WERI-Rb-1 (cell line): ENCODE measurements at regions not wholly inside any gene's neighbourhood (a gene's known extent, or its start where the extent isn't known, plus 50 kb on each side); places are given as distances from the start of the nearest gene placed in this dataset.

ENCODE experiments used
- DNase-seq: peaks from one replicate; pipeline ENCODE4 v3.0.0-alpha.2; 2020
- H3K27ac ChIP-seq: fragments of 250-450 bp; sonication (Bioruptor Pico); 2 replicates; pipeline ENCODE4 v1.5.1; 2020; ENCODE audit warnings: mild to moderate bottlenecking, moderate library complexity
- H3K27me3 ChIP-seq: fragments of 250-450 bp; sonication (Bioruptor Pico); 2 replicates; pipeline ENCODE4 v1.5.1; 2021; ENCODE audit warnings: mild to moderate bottlenecking, low read depth, moderate library complexity; ENCODE audit not compliant: insufficient read depth, severe bottlenecking
- H3K36me3 ChIP-seq: fragments of 250-450 bp; sonication (Bioruptor Pico); 2 replicates; pipeline ENCODE4 v1.5.1; 2020; ENCODE audit warnings: mild to moderate bottlenecking, moderate library complexity
- H3K4me3 ChIP-seq: 2 replicates; pipeline ENCODE4 v1.5.1; 2011; ENCODE audit warnings: low read depth, mild to moderate bottlenecking, control low read depth, low read length
- H3K9me3 ChIP-seq: fragments of 250-450 bp; sonication (Bioruptor Pico); 2 replicates; pipeline ENCODE4 v1.5.1; 2021; ENCODE audit warnings: mild to moderate bottlenecking, moderate library complexity; ENCODE audit not compliant: severe bottlenecking
- CTCF ChIP-seq: IDR thresholded peaks from 2 replicates; pipeline ENCODE4 v1.5.1; 2011; ENCODE audit warnings: low read depth, mild to moderate bottlenecking, control low read depth, inconsistent platforms, low read length

DNA sequence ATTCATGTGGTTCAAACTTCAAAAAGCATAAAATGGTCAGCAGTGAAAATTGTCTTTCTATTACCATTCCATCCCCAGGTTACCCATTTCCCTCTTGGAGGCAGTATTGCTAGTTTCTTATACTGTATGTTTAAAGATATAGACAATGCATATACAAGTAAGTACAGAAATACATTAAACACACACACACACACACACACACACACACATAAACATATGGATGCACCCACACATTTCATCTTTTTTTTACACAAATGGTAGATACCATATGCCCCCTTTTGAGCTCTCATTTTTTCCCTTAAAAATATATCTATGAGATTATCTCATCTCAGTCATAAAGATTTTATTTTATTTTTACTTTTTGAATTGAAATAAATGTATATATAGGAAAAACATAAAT, 79.7 kb downstream of the NEUROD6 start:
- Histone ChIP-seq H3K27me3 (no peaks in the 10 kb centered on the region), H3K4me3 (no peak overlapping the region), H3K36me3 (no peaks in the 10 kb centered on the region), H3K27ac (no peak overlapping the region), H3K9me3 (no peaks in the 10 kb centered on the region)
- no peak for TF ChIP-seq CTCF
- DNase-seq = no peak

DNA sequence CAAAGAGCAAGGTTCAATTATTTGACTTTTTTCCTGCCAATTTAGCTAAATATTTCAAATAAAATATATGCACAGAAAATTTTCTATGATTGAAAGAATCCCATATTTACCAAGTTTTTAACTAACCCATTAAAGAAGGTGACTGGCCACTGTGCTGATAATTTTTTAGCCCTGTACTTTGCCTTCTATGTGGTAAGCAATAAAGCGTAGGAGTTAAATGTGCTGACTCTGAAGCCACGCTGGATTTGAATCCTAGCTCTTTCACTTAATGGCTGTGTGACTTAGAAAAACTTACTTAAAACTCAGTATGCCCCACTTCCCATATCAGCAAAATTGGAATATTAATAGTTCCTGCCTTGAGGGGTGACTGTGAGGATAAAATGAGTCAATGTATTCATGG, 82.1 kb downstream of the NEUROD6 start:
- Histone ChIP-seq H3K36me3 (no peaks in the 10 kb centered on the region), H3K4me3 (no peak overlapping the region), H3K27me3 (peaks cover 3% of the 10 kb centered on the region), H3K9me3 (no peaks in the 10 kb centered on the region), H3K27ac (no peak overlapping the region)
- no peak for DNase-seq
- TF ChIP-seq CTCF = no peak

- TF ChIP-seq CTCF = no peak
- Histone ChIP-seq H3K4me3 (no peak overlapping the region), H3K36me3 (no peaks in the 10 kb centered on the region), H3K27me3 (peaks cover 3% of the 10 kb centered on the region), H3K27ac (no peak overlapping the region), H3K9me3 (no peaks in the 10 kb centered on the region)
- DNase-seq = no peak
Observed at GRCh38 chr7:31256506-31256905, 84.0 kb downstream of the NEUROD6 start.

DNA sequence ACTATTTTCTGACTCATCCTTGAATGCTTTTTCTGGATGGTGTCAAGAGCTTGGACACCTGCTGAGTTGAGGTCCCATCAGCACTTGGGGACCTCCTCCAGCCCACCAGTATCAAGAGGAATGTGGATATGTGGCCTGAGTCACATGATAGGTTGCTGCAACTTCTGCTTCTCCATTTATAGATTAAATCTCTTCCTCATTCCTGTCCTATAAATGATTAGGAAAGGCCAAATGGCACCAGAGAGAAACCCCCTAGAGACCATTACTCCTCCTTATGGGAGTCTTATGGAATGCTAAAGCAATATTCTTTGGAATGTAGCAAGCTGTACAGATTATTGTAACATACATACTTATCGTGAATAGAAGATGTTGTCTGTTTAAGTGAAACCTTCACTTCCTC, 85.6 kb downstream of the NEUROD6 start:
- H3K9me3 ChIP-seq = no peaks in the 10 kb centered on the region
- TF ChIP-seq CTCF = no peak
- no peak for DNase-seq
- no peak overlapping the region for H3K27ac ChIP-seq
- H3K4me3 ChIP-seq = no peak overlapping the region
- H3K27me3 ChIP-seq = peaks cover 3% of the 10 kb centered on the region
- no peaks in the 10 kb centered on the region for H3K36me3 ChIP-seq

- H3K9me3 ChIP-seq = no peaks in the 10 kb centered on the region
- DNase-seq = no peak
- H3K36me3 ChIP-seq = no peaks in the 10 kb centered on the region
- H3K4me3 ChIP-seq = no peak overlapping the region
- peaks cover 3% of the 10 kb centered on the region for H3K27me3 ChIP-seq
- no peak for TF ChIP-seq CTCF
- H3K27ac ChIP-seq = no peak overlapping the region
Observed at GRCh38 chr7:31253532-31253931, 87.0 kb downstream of the NEUROD6 start.

- H3K27me3 ChIP-seq = peaks cover 3% of the 10 kb centered on the region
Observed at GRCh38 chr7:31251441-31251840, 89.1 kb downstream of the NEUROD6 start.

More at GRCh38 chr7:31251441-31251840, 89.1 kb downstream of the NEUROD6 start:
- DNase-seq = no peak
- TF ChIP-seq CTCF = no peak
- no peak overlapping the region for H3K27ac ChIP-seq
- H3K9me3 ChIP-seq = no peaks in the 10 kb centered on the region
- H3K36me3 ChIP-seq = no peaks in the 10 kb centered on the region
- no peak overlapping the region for H3K4me3 ChIP-seq
